Fibroblast of lung (primary cell): ENCODE measurements at regions not wholly inside any gene's neighbourhood (a gene's known extent, or its start where the extent isn't known, plus 50 kb on each side); places are given as distances from the start of the nearest gene placed in this dataset.
"Not testable (repeated sequence)": the region's sequence is repeated elsewhere in the genome, so short reads cannot be mapped to it uniquely, and the experiment has no call there.

Source experiments
- DNase-seq, 2 donors: peaks; one replicate each; pipeline versions ENCODE4 v3.0.0 to v3.0.0-alpha.2; 2010; ENCODE audit warnings: low read depth in 2 of 2
- H2AFZ ChIP-seq: 2 replicates; pipeline ENCODE4 v1.5.1; 2012; ENCODE audit warnings: low read length, control low read depth, inconsistent platforms
- H3K27ac ChIP-seq: 2 replicates; pipeline ENCODE4 v1.5.1; 2011; ENCODE audit warnings: low read length, control low read depth; ENCODE audit not compliant: insufficient read depth
- H3K27me3 ChIP-seq: 2 replicates; pipeline ENCODE4 v1.5.1; 2011; ENCODE audit warnings: mild to moderate bottlenecking, low read length; ENCODE audit not compliant: control insufficient read depth, insufficient read depth
- H3K36me3 ChIP-seq: 2 replicates; pipeline ENCODE4 v1.5.1; 2011; ENCODE audit warnings: low read length; ENCODE audit not compliant: control insufficient read depth, insufficient read depth
- H3K4me1 ChIP-seq: 2 replicates; pipeline ENCODE4 v1.5.1; 2011; ENCODE audit warnings: low read length; ENCODE audit not compliant: control insufficient read depth, insufficient read depth; ENCODE audit errors: extremely low read depth
- H3K4me2 ChIP-seq: 2 replicates; pipeline ENCODE4 v1.5.1; 2011; ENCODE audit warnings: low read length, control low read depth; ENCODE audit not compliant: insufficient read depth; ENCODE audit errors: extremely low read depth
- H3K4me3 ChIP-seq, 4 experiments: fragments of 200-600 bp in 1 of 4; sonication (generic) in 1 of 4; replicated peaks in 1 of 4; 2 replicates each; pipeline ENCODE4 v1.5.1; 2011 to 2016; ENCODE audit warnings: low read length in 4 of 4, low read depth in 3 of 4, mild to moderate bottlenecking in 3 of 4, control low read depth in 2 of 4, inconsistent platforms in 1 of 4, mixed read lengths in 1 of 4; ENCODE audit not compliant: insufficient read depth in 1 of 4; ENCODE audit errors: control extremely low read depth in 1 of 4
- H3K79me2 ChIP-seq: 2 replicates; pipeline ENCODE4 v1.5.1; 2012; ENCODE audit warnings: mild to moderate bottlenecking, low read length, inconsistent platforms; ENCODE audit not compliant: control insufficient read depth, insufficient read depth
- H3K9ac ChIP-seq: 2 replicates; pipeline ENCODE4 v1.5.1; 2011; ENCODE audit warnings: mild to moderate bottlenecking, low read length, control low read depth; ENCODE audit not compliant: insufficient read depth
- H3K9me3 ChIP-seq: 2 replicates; pipeline ENCODE4 v1.5.1; 2012; ENCODE audit warnings: low read depth, low read length; ENCODE audit not compliant: control insufficient read depth, insufficient read depth
- H4K20me1 ChIP-seq: 2 replicates; pipeline ENCODE4 v1.5.1; 2011; ENCODE audit warnings: low read length; ENCODE audit not compliant: control insufficient read depth, insufficient read depth; ENCODE audit errors: extremely low read depth
- EZH2 ChIP-seq: IDR thresholded peaks from 2 replicates; pipeline ENCODE4 v1.5.1; 2012; ENCODE audit warnings: low read length, control low read depth, mild to moderate bottlenecking; ENCODE audit errors: missing control alignments
- TF ChIP-seq, protein P1 (sequence below), 2 donors: IDR thresholded peaks in 1 of 2; conservative IDR thresholded peaks in 1 of 2; 1 replicate in 1 of 2; 2 replicates in 1 of 2; pipeline ENCODE4 v1.5.1; 2011 to 2012; ENCODE audit warnings: low read length in 2 of 2, control low read depth in 1 of 2, inconsistent platforms in 1 of 2, low read depth in 1 of 2, mild to moderate bottlenecking in 1 of 2

DNA sequence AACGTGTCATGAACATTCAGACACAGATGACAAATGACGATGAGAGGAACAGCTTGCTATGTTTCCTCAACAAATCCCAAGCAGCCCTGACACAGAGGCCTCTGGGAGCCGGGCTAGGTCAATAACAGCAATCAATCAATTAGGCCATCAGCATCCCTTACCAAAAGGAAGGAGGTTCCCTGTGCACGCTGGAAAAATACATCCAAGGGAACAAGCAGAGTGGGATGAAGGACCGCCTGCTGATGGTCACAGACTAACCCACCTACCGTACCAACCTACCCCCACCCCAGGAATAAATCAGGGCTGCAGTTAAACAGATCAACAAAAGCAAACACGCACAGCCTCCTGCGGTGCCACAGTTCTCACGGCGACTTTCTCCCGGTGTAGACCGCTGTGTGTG, 265.1 kb upstream of the SFSWAP start:
- H3K9me3 ChIP-seq: no peaks in the 10 kb centered on the region
- H3K4me2 ChIP-seq: no peak overlapping the region
- H3K9ac ChIP-seq: no peak overlapping the region
- no peaks in the 10 kb centered on the region for H3K27me3 ChIP-seq
- no peak overlapping the region for H2AFZ ChIP-seq
- no peak for DNase-seq
- H4K20me1 ChIP-seq: no peaks in the 10 kb centered on the region
- H3K79me2 ChIP-seq: no peaks in the 10 kb centered on the region
- no peaks in the 10 kb centered on the region for H3K4me1 ChIP-seq
- no peak overlapping the region for H3K27ac ChIP-seq
- no peak overlapping the region for H3K4me3 ChIP-seq
- no peak for TF ChIP-seq EZH2
- TF ChIP-seq, protein P1, sequence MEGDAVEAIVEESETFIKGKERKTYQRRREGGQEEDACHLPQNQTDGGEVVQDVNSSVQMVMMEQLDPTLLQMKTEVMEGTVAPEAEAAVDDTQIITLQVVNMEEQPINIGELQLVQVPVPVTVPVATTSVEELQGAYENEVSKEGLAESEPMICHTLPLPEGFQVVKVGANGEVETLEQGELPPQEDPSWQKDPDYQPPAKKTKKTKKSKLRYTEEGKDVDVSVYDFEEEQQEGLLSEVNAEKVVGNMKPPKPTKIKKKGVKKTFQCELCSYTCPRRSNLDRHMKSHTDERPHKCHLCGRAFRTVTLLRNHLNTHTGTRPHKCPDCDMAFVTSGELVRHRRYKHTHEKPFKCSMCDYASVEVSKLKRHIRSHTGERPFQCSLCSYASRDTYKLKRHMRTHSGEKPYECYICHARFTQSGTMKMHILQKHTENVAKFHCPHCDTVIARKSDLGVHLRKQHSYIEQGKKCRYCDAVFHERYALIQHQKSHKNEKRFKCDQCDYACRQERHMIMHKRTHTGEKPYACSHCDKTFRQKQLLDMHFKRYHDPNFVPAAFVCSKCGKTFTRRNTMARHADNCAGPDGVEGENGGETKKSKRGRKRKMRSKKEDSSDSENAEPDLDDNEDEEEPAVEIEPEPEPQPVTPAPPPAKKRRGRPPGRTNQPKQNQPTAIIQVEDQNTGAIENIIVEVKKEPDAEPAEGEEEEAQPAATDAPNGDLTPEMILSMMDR (conservative IDR thresholded peaks at IDR 0.05 in 1 of 2, IDR thresholded peaks at IDR 0.05 in 1 of 2; ENCODE audit: low read depth in 1 of 2, low read length in 2 of 2): no peak
- no peaks in the 10 kb centered on the region for H3K36me3 ChIP-seq

DNA sequence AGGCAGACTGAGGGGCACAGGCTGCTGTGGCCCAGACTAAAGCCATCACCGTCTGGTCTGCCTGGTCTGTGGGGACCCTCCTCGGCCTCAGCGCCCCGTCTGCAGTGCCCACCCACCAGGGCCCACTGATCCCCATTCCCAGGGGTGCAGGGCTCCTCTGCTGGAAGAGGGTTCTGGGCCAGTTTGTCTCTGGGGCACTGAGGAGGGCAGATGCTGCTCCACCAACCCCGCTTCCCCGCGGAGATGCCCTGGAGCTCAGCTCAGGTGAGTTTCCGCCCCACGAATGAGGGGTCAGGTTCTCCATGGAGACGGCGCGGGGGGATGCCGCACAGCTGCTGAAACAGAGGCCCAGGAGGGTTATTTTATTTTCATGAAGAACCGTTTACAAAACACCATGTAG, 263.3 kb upstream of the SFSWAP start:
- H3K4me2 ChIP-seq, H3K36me3 ChIP-seq, H3K27me3 ChIP-seq, DNase-seq, H3K79me2 ChIP-seq, H3K4me1 ChIP-seq, H3K9ac ChIP-seq, H3K9me3 ChIP-seq, H3K4me3 ChIP-seq, H3K27ac ChIP-seq, H4K20me1 ChIP-seq, H2AFZ ChIP-seq: not testable (repeated sequence)

DNA sequence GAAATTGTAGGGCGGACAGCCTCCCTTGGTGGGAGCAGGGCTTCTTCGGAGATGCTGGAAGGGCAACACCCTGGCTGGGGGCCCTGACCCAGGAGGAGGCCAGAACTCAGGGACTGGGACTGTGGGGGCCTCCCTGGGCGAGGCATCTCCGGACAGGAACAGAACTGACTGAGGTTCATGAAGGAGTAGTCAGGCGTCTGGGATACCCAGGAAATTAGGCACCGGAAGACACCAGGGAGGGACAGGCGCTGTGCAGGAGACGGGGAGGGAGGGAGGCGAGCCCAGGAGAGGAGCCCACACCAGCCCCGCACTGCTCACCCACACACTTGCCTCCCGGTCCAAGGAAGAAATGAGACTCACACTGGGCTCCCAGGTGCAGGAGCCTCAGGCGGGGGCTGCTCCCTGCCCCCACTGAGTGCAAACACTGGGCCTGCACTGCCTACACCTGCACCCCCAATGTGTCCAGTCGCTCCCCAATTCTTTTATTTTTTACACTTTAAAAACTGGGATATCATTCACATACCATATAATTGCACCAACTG, 262.6 kb upstream of the SFSWAP start:
- H3K27ac ChIP-seq: no peak overlapping the region
- no peaks in the 10 kb centered on the region for H3K27me3 ChIP-seq
- H3K9me3 ChIP-seq: no peaks in the 10 kb centered on the region
- no peak overlapping the region for H3K4me3 ChIP-seq
- H3K4me2 ChIP-seq: no peak overlapping the region
- H2AFZ ChIP-seq: no peak overlapping the region
- no peaks in the 10 kb centered on the region for H3K4me1 ChIP-seq
- H3K9ac ChIP-seq: no peak overlapping the region
- DNase-seq: no peak
- no peaks in the 10 kb centered on the region for H4K20me1 ChIP-seq
- H3K36me3 ChIP-seq: no peaks in the 10 kb centered on the region
- no peaks in the 10 kb centered on the region for H3K79me2 ChIP-seq
- TF ChIP-seq EZH2: no peak

DNA sequence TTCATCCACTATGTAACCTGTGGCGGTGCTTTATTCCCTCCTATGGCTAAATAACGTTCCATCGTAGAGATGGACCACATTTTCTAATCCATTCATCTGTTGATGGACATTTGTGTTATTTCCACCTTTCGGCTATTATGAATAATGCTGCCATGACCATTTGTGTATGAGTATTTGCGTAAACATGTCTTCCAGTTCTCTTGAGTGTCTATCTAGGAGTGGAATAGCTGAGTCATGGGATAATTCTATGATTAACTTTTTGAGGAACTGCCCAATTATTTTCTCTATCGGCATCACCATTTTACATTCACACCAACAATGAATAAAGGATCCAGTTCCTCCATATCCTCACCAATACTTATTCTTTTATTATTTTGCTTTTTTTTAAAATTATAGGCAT, 261.9 kb upstream of the SFSWAP start:
- DNase-seq: no peak
- no peak overlapping the region for H3K4me3 ChIP-seq
- TF ChIP-seq, protein P1 (conservative IDR thresholded peaks at IDR 0.05 in 1 of 2, IDR thresholded peaks at IDR 0.05 in 1 of 2; ENCODE audit: low read depth in 1 of 2, low read length in 2 of 2): no peak
- no peak for TF ChIP-seq EZH2

More for the DNA sequence above, 261.9 kb upstream of the SFSWAP start:
- H3K4me1 ChIP-seq: no peaks in the 10 kb centered on the region
- H3K36me3 ChIP-seq: no peaks in the 10 kb centered on the region
- no peaks in the 10 kb centered on the region for H4K20me1 ChIP-seq
- H3K9me3 ChIP-seq: no peaks in the 10 kb centered on the region
- H2AFZ ChIP-seq: no peak overlapping the region
- no peak overlapping the region for H3K4me2 ChIP-seq
- no peak overlapping the region for H3K27ac ChIP-seq
- no peaks in the 10 kb centered on the region for H3K79me2 ChIP-seq
- H3K9ac ChIP-seq: no peak overlapping the region
- H3K27me3 ChIP-seq: no peaks in the 10 kb centered on the region
